ENCODE measurements at regions not wholly inside any gene's neighbourhood (a gene's known extent, or its start where the extent isn't known, plus 50 kb on each side); places are given as distances from the start of the nearest gene placed in this dataset.

- H4K8ac ChIP-seq (ENCODE audit: extremely low read depth, insufficient read depth, low read length), result no peak overlapping the region
- ChIA-PET POLR2A (ENCODE audit: partially characterized antibody) (no interaction called here), CTCF (ENCODE audit: partially characterized antibody) (no interaction called here)
- H3K4me2 ChIP-seq (ENCODE audit: insufficient read depth in 1 of 2, low read depth in 2 of 2, low read length in 2 of 2), result no peak overlapping the region
- H2BK12ac ChIP-seq (ENCODE audit: low read depth, low read length), result no peak overlapping the region
- H3K79me2 ChIP-seq (ENCODE audit: control insufficient read depth in 1 of 2, insufficient read depth in 2 of 2, low read length in 2 of 2), result no peaks in the 10 kb centered on the region
- H3K4me3 ChIP-seq (ENCODE audit: extremely low read depth in 1 of 4, insufficient read depth in 2 of 4, low read depth in 3 of 4, low read length in 4 of 4), result no peak overlapping the region
- no peak overlapping the region for H2BK20ac ChIP-seq (ENCODE audit: low read length)
- no peak overlapping the region for H3K18ac ChIP-seq (ENCODE audit: extremely low read depth, low read length)
- H2BK5ac ChIP-seq (ENCODE audit: low read depth, low read length), result no peak overlapping the region
- no peak overlapping the region for H3K23ac ChIP-seq (ENCODE audit: insufficient read length)
- no peaks in the 10 kb centered on the region for H3K27me3 ChIP-seq (replicated peaks in 1 of 4; ENCODE audit: control insufficient read depth in 3 of 4, extremely low read depth in 1 of 4, insufficient read depth in 3 of 4, low read length in 3 of 4)
- H3K9me3 ChIP-seq (ENCODE audit: insufficient read depth in 2 of 2, low read depth in 1 of 2, low read length in 1 of 2), result no peaks in the 10 kb centered on the region
- H3K56ac ChIP-seq (replicated peaks; ENCODE audit: insufficient read length, low read depth, low read length), result no peak overlapping the region
- no peak overlapping the region for H2AK5ac ChIP-seq (ENCODE audit: low read depth, low read length)
- H3K23me2 ChIP-seq (ENCODE audit: low read depth, low read length), result no peaks in the 10 kb centered on the region
- H4K20me1 ChIP-seq (replicated peaks in 1 of 2; ENCODE audit: control insufficient read depth in 1 of 2, insufficient read depth in 2 of 2, low read length in 2 of 2), result no peaks in the 10 kb centered on the region
- H3K79me1 ChIP-seq (ENCODE audit: low read depth, low read length), result no peaks in the 10 kb centered on the region
- FAIRE-seq (no peak), DNase-seq (ENCODE audit: low read depth in 1 of 2, low spot score in 2 of 2) (no peak)
- no peak overlapping the region for H4K91ac ChIP-seq (replicated peaks; ENCODE audit: insufficient read length, low read length)
- no peak overlapping the region for H3K14ac ChIP-seq (ENCODE audit: insufficient read length)
- no peak overlapping the region for H3K27ac ChIP-seq (ENCODE audit: low read depth, low read length)
- WGBS, 2 experiments (ENCODE audit: extremely low coverage in 1 of 2, insufficient coverage in 1 of 2, insufficient read length in 1 of 2, insufficient replicate concordance in 2 of 2, low coverage in 1 of 2, low lambda C conversion rate in 2 of 2, missing lambda C conversion rate in 1 of 2), result 48% methylated on average over 2 of the region's 2 CpGs; no CpG with 5 or more reads in 1 of the 2 experiments
- H3K36me3 ChIP-seq (ENCODE audit: control insufficient read depth in 2 of 4, insufficient read depth in 4 of 4, low read length in 3 of 4), result no peaks in the 10 kb centered on the region
- no peak overlapping the region for H2BK15ac ChIP-seq (ENCODE audit: low read length)
- no peaks in the 10 kb centered on the region for H3K4me1 ChIP-seq (replicated peaks in 1 of 4; ENCODE audit: control insufficient read depth in 3 of 4, insufficient read depth in 4 of 4, low read length in 3 of 4)
- no peak overlapping the region for H2BK120ac ChIP-seq (replicated peaks; ENCODE audit: low read depth, low read length)
- no peak overlapping the region for H4K5ac ChIP-seq (ENCODE audit: insufficient read length, low read depth, low read length)
- TF ChIP-seq RXRA (IDR thresholded peaks at IDR 0.05; ENCODE audit: insufficient read depth, low read depth, low read length) (no peak), PHF8 (conservative IDR thresholded peaks at IDR 0.05; ENCODE audit: low read depth, low read length) (no peak)
- H3K4ac ChIP-seq (replicated peaks; ENCODE audit: insufficient read length, low read depth, low read length), result no peak overlapping the region
- H3K9ac ChIP-seq (replicated peaks in 1 of 4; ENCODE audit: extremely low read depth in 1 of 4, low read depth in 3 of 4, low read length in 3 of 4), result no peak overlapping the region
- no peak overlapping the region for H2AFZ ChIP-seq (ENCODE audit: low read length)
Measured at GRCh38 chr20:12942123-12942522, 66.6 kb upstream of the SPTLC3 start.

Data from H1 (cell line).